ENCODE measurements at regions not wholly inside any gene's neighbourhood (a gene's known extent, or its start where the extent isn't known, plus 50 kb on each side); places are given as distances from the start of the nearest gene placed in this dataset.
"Not testable (repeated sequence)": the region's sequence is repeated elsewhere in the genome, so short reads cannot be mapped to it uniquely, and the experiment has no call there.

GRCh38 chr10:80829562-80829961 lies 291.9 kb downstream of the SH2D4B start:
- H3K27me3 Mint-ChIP-seq (ENCODE audit: low read depth in 3 of 3), result no peaks in the 10 kb centered on the region
- H3K4me2 ChIP-seq (replicated peaks; ENCODE audit: extremely low read depth, low read length, poor library complexity, severe bottlenecking), result no peak overlapping the region
- no peak overlapping the region for H2AFZ ChIP-seq (ENCODE audit: insufficient read depth, low read depth, low read length, poor library complexity, severe bottlenecking)
- H3K79me2 ChIP-seq (ENCODE audit: insufficient read depth, low read length), result no peaks in the 10 kb centered on the region
- intact Hi-C loops (cut with micrococcal nuclease), result no loop called here
- H4K20me1 ChIP-seq (ENCODE audit: insufficient read depth, low read length), result no peaks in the 10 kb centered on the region
- no peaks in the 10 kb centered on the region for H3K36me3 ChIP-seq (replicated peaks in 1 of 2; ENCODE audit: control insufficient read depth in 1 of 2, insufficient read depth in 2 of 2, low read length in 2 of 2)
- no peak overlapping the region for H3K27ac ChIP-seq (ENCODE audit: low read depth in 1 of 2, low read length in 2 of 2)
- peaks cover 17 to 22% of the 10 kb centered on the region in 2 donors for H3K9me3 ChIP-seq (replicated peaks in 1 of 2; ENCODE audit: control insufficient read depth in 1 of 2, insufficient read depth in 1 of 2, low read length in 2 of 2)
- no peak overlapping the region for H3K27ac Mint-ChIP-seq
- no peak for DNase-seq
- TF ChIP-seq CTCF (IDR thresholded peaks at IDR 0.05), result no peak
- no peak overlapping the region for H3K4me3 Mint-ChIP-seq
- no peaks in the 10 kb centered on the region for H3K36me3 Mint-ChIP-seq
- no peaks in the 10 kb centered on the region for H3K4me1 Mint-ChIP-seq
- H3K9me3 Mint-ChIP-seq, result peaks cover 7 to 28% (median 20%) of the 10 kb centered on the region in 7 donors
- no peak overlapping the region for H3K4me3 ChIP-seq (replicated peaks in 1 of 3; ENCODE audit: low read depth in 2 of 3, low read length in 3 of 3)
- no peak overlapping the region for H3K9ac ChIP-seq (ENCODE audit: insufficient read depth, low read length, poor library complexity, severe bottlenecking)
- no peaks in the 10 kb centered on the region for H3K4me1 ChIP-seq (ENCODE audit: control insufficient read depth in 1 of 2, insufficient read depth in 2 of 2, low read length in 2 of 2)
- H3K27me3 ChIP-seq (ENCODE audit: control insufficient read depth in 2 of 2, insufficient read depth in 2 of 2, low read length in 2 of 2), result no peaks in the 10 kb centered on the region

- H3K9ac ChIP-seq (ENCODE audit: insufficient read depth, low read length, poor library complexity, severe bottlenecking); H3K27me3 Mint-ChIP-seq (ENCODE audit: low read depth in 3 of 3); H3K4me1 ChIP-seq (ENCODE audit: control insufficient read depth in 1 of 2, insufficient read depth in 2 of 2, low read length in 2 of 2); H3K4me1 Mint-ChIP-seq; intact Hi-C loops (cut with micrococcal nuclease); H3K4me3 ChIP-seq (replicated peaks in 1 of 3; ENCODE audit: low read depth in 2 of 3, low read length in 3 of 3); H3K4me2 ChIP-seq (replicated peaks; ENCODE audit: extremely low read depth, low read length, poor library complexity, severe bottlenecking); H3K4me3 Mint-ChIP-seq; H3K36me3 ChIP-seq (replicated peaks in 1 of 2; ENCODE audit: control insufficient read depth in 1 of 2, insufficient read depth in 2 of 2, low read length in 2 of 2); DNase-seq; H3K36me3 Mint-ChIP-seq; H3K27me3 ChIP-seq (ENCODE audit: control insufficient read depth in 2 of 2, insufficient read depth in 2 of 2, low read length in 2 of 2); H3K27ac Mint-ChIP-seq; H3K79me2 ChIP-seq (ENCODE audit: insufficient read depth, low read length); H3K27ac ChIP-seq (ENCODE audit: low read depth in 1 of 2, low read length in 2 of 2); H2AFZ ChIP-seq (ENCODE audit: insufficient read depth, low read depth, low read length, poor library complexity, severe bottlenecking); H4K20me1 ChIP-seq (ENCODE audit: insufficient read depth, low read length): not testable (repeated sequence)
- peaks cover 12 to 20% of the 10 kb centered on the region in 2 donors for H3K9me3 ChIP-seq (replicated peaks in 1 of 2; ENCODE audit: control insufficient read depth in 1 of 2, insufficient read depth in 1 of 2, low read length in 2 of 2)
- peaks cover 3 to 26% (median 18%) of the 10 kb centered on the region in 7 donors for H3K9me3 Mint-ChIP-seq
- no CpG with 5 or more reads among the region's 1 CpG for WGBS (ENCODE audit: insufficient coverage)
Observed at GRCh38 chr10:80832693-80833092, 295.0 kb downstream of the SH2D4B start.
